Thoracic aorta (tissue), 2 donors: ENCODE measurements at regions not wholly inside any gene's neighbourhood (a gene's known extent, or its start where the extent isn't known, plus 50 kb on each side); places are given as distances from the start of the nearest gene placed in this dataset.

Experiments
- ATAC-seq: fragments of 150-250 bp; one replicate; pipeline ENCODE4 v1.8.0; 2017; ENCODE audit warnings: low read depth; ENCODE audit not compliant: insufficient number of reproducible peaks, low FRiP score
- DNase-seq: peaks from one replicate; pipeline ENCODE4 v3.0.0-alpha.2; 2020; ENCODE audit warnings: low spot score
- H3K27ac ChIP-seq, 2 donors: fragments of 200-600 bp; sonication (generic); 1 replicate in 1 of 2; 2 replicates in 1 of 2; pipeline ENCODE4 v1.5.1; 2016; ENCODE audit warnings: mild to moderate bottlenecking in 2 of 2, moderate library complexity in 2 of 2
- H3K27me3 ChIP-seq: fragments of 200-600 bp; sonication (generic); replicated peaks from 2 replicates; pipeline ENCODE4 v1.6.0; 2016; ENCODE audit warnings: mild to moderate bottlenecking; ENCODE audit not compliant: insufficient read depth
- H3K36me3 ChIP-seq: fragments of 200-600 bp; sonication (generic); one replicate; pipeline ENCODE4 v1.5.1; 2016
- H3K4me1 ChIP-seq, 2 donors: fragments of 200-600 bp; sonication (generic); 1 replicate in 1 of 2; 2 replicates in 1 of 2; pipeline versions ENCODE4 v1.5.1 to v1.6.0; 2016; ENCODE audit warnings: low read depth in 2 of 2, mild to moderate bottlenecking in 1 of 2; ENCODE audit not compliant: control insufficient read depth in 1 of 2
- H3K4me3 ChIP-seq: fragments of 200-600 bp; sonication (generic); 2 replicates; pipeline ENCODE4 v1.5.1; 2016; ENCODE audit warnings: mild to moderate bottlenecking
- H3K9me3 ChIP-seq: fragments of 200-600 bp; sonication (generic); 2 replicates; pipeline ENCODE4 v1.5.1; 2016
- TF ChIP-seq, protein P1 (sequence below): fragments of 200-600 bp; sonication (generic); IDR thresholded peaks from one replicate; pipeline ENCODE4 v1.5.1; 2019; ENCODE audit warnings: antibody characterized with exemption

DNA sequence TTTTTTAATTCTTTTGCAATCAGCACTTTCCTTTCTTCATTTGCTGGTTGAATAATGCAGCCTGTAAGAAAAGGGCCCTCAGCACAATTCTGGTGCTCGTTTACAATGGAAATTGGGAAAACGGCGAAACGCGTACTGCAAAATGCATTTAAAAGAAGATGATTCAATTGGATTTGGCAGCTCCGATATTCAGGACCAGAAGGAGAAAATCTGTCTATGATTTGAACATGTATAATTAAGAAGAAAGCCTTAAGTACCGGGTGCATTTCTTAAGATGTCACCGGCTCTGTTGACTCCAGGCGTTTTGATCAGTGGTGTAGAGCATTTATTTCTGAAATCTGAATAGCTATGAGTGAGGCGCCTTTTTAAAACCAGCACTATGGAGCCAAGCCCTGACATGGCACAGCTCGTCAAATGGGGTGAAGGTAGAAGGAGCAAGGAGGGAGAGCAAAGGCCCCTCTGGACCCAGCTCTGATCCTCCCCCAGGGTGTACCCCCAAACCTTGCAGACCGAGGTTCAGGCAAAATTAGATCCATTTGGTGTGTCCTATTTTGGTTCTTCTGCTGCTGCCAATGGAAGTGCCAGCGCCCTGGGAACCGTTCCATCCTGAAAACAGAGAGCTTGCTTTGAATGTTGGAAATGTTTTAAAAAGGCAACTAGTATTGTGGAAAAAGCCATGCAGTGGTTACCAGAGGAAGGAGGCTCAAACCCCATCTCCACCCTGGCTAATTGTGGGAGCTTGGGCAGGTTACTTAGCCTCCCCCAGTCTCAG is 161.4 kb upstream of the RPL38 start:
- TF ChIP-seq, protein P1, sequence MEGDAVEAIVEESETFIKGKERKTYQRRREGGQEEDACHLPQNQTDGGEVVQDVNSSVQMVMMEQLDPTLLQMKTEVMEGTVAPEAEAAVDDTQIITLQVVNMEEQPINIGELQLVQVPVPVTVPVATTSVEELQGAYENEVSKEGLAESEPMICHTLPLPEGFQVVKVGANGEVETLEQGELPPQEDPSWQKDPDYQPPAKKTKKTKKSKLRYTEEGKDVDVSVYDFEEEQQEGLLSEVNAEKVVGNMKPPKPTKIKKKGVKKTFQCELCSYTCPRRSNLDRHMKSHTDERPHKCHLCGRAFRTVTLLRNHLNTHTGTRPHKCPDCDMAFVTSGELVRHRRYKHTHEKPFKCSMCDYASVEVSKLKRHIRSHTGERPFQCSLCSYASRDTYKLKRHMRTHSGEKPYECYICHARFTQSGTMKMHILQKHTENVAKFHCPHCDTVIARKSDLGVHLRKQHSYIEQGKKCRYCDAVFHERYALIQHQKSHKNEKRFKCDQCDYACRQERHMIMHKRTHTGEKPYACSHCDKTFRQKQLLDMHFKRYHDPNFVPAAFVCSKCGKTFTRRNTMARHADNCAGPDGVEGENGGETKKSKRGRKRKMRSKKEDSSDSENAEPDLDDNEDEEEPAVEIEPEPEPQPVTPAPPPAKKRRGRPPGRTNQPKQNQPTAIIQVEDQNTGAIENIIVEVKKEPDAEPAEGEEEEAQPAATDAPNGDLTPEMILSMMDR, result no peak
- no peaks in the 10 kb centered on the region for H3K9me3 ChIP-seq
- ATAC-seq, result no peak
- H3K27me3 ChIP-seq, result no peaks in the 10 kb centered on the region
- H3K36me3 ChIP-seq, result no peaks in the 10 kb centered on the region
- H3K27ac ChIP-seq, result peak overlapping the region; percentile 63 to 71
- peaks cover 5 to 25% of the 10 kb centered on the region in 2 donors for H3K4me1 ChIP-seq
- no peak for DNase-seq
- peak overlapping the region; percentile 22 for H3K4me3 ChIP-seq

DNA sequence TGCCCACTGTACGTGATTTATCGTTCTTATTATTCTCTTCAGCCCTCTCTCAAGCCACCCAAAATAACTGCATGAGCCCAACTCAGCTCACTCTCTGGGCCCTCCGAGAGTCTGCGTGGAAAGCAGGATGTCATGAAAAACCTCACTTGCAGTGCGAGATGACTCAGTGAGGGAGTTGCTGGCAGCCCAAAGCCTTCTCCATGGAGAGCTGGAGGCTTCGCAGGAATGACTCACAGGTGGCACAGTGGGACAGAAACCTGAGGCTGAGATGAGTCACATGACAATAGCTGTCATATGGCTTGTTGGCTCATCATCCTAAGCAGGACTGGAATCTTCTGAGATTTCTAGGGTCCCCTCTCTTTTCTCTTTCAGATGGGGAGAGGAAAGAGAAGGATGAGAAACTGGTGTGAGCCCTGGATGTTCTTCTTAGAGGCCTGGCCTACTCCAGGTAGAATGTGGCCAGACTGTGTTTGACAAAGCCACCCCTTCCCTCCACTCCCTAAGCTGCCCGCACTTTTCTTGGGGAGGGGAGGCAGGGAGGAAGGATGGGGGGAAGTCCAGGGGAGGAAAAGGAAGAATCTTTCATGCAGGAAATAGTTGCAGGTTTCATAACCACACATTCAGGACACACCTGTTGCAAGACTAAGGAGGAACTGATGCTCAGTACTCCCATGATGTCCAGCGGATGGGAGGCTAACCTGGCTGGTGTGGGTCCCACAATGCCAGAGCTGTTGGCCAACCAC is 160.6 kb upstream of the RPL38 start:
- H3K27me3 ChIP-seq, result no peaks in the 10 kb centered on the region
- H3K36me3 ChIP-seq, result no peaks in the 10 kb centered on the region
- peak overlapping the region; percentile 22 for H3K4me3 ChIP-seq
- peaks cover 5 to 25% of the 10 kb centered on the region in 2 donors for H3K4me1 ChIP-seq
- DNase-seq (peak; percentile 52), ATAC-seq (peak; percentile 94)
- H3K27ac ChIP-seq, result peak overlapping the region; percentile 65 to 71
- no peaks in the 10 kb centered on the region for H3K9me3 ChIP-seq
- TF ChIP-seq, protein P1, result no peak

- Histone ChIP-seq H3K27me3 (no peaks in the 10 kb centered on the region), H3K9me3 (no peaks in the 10 kb centered on the region), H3K27ac (no peak overlapping the region), H3K4me3 (no peak overlapping the region), H3K4me1 (peaks cover 5 to 25% of the 10 kb centered on the region in 2 donors), H3K36me3 (no peaks in the 10 kb centered on the region)
- no peak for ATAC-seq
- no peak for DNase-seq
- TF ChIP-seq, protein P1, result no peak
Measured at GRCh38 chr17:74043976-74044375, 159.5 kb upstream of the RPL38 start.

- H3K4me3 ChIP-seq, result no peak overlapping the region
- H3K4me1 ChIP-seq, result peaks cover 5 to 25% of the 10 kb centered on the region in 2 donors
- DNase-seq (no peak), ATAC-seq (no peak)
- H3K27ac ChIP-seq, result no peak overlapping the region
- H3K27me3 ChIP-seq, result no peaks in the 10 kb centered on the region
- TF ChIP-seq, protein P1, result no peak
- no peaks in the 10 kb centered on the region for H3K9me3 ChIP-seq
- no peaks in the 10 kb centered on the region for H3K36me3 ChIP-seq
Measured at GRCh38 chr17:74045608-74046280, 157.7 kb upstream of the RPL38 start.
